NCI-H2227 (cell line): ENCODE measurements at regions not wholly inside any gene's neighbourhood (a gene's known extent, or its start where the extent isn't known, plus 50 kb on each side); places are given as distances from the start of the nearest gene placed in this dataset.
"Not testable (repeated sequence)": the region's sequence is repeated elsewhere in the genome, so short reads cannot be mapped to it uniquely, and the experiment has no call there.

Experiments used
- DNase-seq: peaks from one replicate; lab custom pipeline; 2025; ENCODE audit not compliant: unreplicated experiment; lab: John Stamatoyannopoulos, UW

DNA sequence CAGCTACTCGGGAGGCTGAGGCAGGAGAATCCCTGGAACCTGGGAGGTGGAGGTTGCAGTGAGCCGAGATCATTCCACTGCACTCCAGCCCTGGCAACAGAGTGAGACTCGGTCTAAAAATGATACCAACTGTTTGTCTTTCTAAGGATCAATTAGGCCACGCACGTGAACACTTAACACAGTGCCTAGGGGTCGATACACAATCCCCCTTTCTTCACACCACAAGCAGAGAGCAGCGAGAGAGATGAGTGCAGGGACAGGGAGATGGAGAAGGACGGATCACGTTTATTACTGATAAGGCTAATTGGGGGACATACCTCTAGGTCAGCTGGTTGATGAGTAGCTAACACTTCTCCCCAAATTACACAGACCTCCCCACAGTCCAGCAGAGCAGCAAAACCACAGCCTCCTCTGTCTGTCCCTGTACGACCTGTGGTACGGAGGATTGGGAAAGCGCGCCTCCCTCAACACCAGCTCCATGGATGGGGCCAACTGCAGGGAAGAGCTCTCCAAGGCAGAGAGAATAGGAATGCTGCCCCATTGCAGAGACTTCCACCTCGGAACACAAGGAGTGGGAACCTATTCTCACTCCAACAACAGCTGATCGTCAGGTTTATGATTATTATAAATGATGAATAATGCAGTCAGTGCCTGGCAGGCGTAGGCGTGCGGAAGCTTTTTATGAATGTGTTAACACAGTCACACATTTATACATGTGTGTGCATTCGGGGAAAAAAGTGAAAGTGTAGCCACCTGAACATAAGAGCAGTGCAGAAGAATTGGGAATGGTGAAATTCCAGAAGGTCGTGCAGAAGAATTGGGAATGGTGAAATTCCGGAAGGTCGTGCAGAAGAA lies 155.1 kb downstream of the C16orf95 start:
- no peak for DNase-seq

DNA sequence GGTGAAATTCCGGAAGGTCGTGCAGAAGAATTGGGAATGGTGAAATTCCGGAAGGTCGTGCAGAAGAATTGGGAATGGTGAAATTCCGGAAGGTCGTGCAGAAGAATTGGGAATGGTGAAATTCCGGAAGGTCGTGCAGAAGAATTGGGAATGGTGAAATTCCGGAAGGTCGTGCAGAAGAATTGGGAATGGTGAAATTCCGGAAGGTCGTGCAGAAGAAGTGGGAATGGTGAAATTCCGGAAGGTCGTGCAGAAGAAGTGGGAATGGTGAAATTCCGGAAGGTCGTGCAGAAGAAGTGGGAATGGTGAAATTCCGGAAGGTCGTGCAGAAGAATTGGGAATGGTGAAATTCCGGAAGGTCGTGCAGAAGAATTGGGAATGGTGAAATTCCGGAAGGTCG lies 154.4 kb downstream of the C16orf95 start:
- not testable (repeated sequence) for DNase-seq

DNA sequence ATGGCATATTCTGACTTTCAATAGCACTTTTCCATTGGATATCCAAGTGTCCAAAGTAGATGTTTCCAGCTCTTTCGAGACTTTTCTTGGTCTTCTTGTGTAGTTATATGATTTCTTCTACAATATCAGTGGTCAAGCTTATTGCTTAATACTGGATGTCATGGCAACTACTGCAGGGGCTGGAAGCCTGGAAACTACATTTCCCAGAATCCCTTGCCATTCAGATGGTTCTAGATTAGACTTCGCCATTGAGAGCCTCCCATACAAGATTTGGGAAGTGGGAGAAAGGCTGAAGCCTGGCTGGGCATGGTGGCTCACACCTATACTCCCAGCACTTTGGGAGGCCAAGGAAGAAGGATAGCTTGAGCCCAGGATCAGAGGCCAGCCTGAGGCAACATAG lies 153.6 kb downstream of the C16orf95 start:
- DNase-seq: no peak

DNA sequence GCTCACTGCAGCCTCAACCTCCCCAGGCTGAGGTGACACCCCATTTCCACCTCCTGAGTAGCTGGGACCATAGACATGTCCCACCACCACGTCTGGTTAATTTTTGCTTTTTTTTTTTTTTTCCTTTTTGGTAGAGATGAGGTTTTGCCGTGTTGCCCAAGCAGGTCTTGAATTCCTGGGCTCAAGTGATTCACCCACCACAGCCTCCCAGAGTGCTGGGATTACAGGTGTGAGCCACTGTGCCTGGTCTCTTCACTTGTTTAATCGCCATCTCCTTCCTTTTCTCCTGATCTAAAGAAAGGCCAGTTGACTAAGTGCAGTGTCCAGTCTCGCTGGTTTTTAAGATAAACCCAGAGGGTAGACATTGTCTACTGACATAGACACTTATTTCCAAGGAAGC lies 152.0 kb downstream of the C16orf95 start:
- DNase-seq: no peak

DNA sequence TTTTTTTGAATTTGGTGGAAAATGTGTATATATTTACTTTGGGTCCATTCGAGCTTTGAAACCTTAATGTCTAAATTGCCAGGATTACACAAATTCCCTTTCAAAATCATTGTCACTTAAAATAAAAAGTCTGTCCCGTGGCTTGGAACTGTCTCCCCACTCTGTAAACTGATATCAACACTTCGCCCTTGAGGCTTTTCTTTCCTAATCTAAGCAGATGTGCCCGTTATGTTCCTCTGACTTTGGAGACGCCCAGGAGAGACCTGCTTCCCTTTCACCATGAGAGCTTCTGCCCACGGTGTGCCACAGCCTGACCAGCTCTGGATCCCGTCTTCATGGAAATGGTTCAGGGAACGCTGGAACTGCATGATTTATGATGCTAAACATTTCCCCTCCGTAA lies 151.3 kb downstream of the C16orf95 start:
- no peak for DNase-seq

DNA sequence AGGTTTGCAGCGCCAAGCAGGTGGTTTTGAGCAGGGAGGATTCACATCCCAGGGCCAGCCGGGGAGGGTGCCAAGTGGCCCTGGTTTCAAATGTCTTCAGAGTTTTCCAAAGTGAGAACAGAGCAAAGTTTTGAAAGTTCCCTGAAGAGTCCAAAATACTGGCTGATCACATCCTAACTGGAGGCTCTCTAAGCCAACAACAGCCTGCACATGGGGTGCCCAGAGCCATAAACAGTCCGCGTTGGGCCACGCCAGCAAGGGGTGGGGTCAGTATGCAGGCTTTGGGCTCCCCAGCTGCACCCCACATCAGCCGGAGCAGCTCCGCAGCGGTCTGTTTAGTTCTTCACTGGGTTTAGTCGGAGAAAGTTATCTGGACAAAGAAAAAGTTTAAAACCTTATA lies 150.9 kb downstream of the C16orf95 start:
- DNase-seq: no peak

DNA sequence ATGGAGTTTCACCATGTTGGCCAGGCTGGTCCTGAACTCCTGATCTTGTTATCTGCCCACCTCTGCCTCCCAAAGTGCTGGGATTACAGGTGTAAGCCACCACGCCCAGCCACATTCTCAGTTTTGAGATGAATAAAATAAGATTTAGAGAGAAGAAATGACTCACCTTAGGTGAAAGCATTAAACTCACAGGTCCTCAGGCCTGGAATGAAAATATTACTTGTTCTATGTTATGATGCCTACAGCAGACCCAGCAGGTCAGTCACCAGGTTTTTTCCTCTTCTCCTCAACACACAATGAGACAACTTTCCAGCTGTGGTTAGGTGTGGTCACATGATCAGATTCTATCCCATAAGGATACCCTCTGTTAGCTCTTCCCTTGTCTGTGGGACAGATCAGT lies 150.3 kb downstream of the C16orf95 start:
- no peak for DNase-seq

DNA sequence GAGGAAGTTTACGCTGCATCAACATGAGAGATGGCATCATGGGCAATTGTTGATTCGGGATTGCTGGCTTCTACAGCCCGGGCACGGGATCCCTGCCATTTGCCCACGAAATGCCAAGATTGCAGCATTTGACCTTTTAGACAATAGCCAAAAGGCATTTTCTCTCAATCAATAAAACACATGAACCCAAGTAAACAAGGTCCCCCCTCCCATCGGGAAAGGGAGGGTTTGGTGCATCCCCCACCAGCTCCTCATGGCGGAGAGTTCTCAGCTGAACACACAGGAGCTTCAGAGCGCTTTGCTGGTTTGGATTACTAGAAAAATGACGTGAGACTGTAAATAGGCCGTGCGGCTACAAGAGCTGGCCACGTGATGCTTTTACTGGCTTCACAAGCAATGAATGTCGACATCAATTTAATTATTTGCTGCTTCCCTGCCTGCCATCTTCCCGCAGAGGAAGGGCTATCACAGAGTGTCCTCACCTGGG lies 147.6 kb downstream of the C16orf95 start:
- DNase-seq: peak; percentile 41

DNA sequence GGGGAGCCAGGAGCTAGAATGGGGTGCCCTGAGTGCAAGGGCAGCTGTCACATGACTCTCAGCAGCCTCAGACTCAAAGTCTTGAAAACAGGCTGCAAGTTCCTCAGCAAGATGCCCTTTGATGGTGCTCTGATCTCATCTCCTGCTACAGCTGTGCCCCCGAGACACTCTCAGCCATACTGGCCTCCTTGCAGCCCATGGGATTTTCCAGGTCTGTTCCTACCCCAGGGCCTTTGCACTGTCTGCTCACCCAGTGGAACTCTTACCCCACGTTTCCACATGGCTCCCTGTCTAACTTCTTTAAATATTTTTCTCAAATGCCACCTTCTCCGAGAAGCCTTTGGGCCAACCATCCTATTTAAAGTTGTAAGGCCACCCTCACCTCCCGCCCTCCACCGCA lies 146.9 kb downstream of the C16orf95 start:
- DNase-seq: no peak

DNA sequence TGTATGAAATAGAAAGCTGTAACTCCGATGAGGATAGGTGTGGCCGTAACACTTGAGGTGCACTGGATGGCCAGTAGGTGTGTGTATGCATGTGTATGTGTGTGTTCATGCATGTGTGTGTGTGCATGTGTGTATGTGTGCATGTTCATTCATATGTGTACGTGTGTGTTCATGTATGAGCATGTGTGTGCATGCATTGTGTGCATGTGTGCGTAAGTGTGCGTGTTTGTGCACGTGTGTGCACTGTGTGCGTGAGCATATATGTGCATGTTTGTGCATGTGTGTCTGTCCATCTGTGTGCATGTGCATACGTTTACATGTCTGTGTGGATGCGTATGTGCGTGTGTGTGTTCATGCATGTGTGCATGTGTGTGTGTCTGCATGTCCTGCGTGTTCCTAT lies 145.5 kb downstream of the C16orf95 start:
- no peak for DNase-seq

DNA sequence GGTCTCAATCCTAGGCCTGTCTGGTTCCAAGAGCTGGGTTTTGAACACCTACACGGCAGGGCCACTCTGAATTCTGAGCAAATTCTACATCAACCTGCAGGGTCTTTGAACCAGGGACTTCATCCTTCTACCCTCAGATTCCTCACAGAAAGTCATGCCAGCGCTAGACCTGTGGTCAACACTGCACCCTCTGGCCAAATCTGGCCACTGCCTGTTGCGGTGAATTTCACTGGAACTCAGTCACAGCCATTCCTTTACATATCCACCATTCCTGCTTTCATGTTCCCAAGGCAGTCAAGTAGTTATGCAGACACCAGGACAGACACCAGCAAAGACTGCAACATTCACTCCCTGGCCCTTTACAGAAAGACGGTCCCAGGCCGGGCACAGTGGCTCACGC lies 144.6 kb downstream of the C16orf95 start:
- DNase-seq: no peak

DNA sequence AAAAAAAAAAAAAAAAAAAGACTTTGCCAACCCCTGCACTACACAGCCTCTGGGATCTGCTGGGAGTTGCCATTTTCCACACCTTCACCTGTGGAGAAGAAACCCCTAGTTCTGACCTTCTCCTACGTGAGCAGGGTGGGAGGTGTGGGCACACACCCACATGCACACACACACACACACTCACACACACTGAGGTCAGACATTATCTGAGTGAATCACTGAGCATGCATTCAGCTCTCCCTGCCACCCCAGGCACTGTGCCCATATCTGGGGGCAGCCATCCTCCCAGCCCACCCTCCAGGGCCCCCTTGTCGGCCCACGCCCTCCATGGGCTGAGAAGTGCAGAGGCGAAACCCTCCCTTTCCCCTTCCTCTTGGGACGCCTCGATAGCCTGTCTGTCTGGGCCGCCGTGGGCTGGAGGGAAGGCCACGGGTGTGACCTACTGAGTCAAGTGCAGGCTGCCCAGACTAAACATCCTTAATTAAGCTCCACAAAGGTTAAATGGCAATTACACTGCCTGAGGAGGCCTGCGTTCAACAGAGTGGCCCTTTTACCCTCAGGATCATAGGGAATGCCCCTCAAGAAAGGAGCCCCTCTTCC lies 143.8 kb downstream of the C16orf95 start:
- no peak for DNase-seq

DNA sequence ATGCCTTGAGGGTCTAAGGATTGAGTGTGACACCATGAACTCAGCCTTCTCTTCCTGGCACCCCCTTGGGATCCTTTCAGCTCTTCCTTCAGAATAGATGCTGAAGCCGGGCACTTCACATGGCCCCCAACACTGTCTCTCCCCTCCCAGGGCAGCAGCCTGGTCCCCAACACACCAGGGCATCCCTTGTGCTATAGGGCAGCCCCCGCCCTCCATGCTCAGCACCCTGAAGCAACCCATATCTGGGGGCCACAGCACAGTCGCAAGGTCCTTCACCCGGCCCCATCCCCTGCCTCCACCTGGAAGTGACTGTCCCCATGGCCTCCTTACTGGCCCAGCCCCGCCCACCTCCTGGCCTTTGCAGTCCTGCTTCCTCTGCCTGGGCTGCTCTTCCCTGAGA lies 143.1 kb downstream of the C16orf95 start:
- no peak for DNase-seq

DNA sequence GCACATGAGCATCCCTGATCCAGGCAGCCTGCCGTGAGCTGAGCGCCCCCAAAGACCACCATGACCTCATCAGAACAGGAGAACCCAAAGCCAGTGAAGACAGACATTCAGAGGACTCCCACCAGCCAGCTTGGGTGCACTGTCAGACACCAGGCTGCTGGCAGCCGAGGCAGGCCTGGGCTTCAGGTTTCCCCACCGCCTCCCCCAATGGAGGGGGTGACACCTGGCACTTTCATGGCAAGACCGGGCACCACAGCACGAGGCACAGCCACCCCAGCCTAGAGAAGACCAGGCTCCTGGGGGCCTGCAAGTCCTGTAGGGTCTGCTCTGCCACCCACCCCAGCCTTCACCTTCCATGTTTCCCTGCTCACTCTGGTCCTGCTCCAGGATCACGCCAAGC lies 140.5 kb downstream of the C16orf95 start:
- no peak for DNase-seq

DNA sequence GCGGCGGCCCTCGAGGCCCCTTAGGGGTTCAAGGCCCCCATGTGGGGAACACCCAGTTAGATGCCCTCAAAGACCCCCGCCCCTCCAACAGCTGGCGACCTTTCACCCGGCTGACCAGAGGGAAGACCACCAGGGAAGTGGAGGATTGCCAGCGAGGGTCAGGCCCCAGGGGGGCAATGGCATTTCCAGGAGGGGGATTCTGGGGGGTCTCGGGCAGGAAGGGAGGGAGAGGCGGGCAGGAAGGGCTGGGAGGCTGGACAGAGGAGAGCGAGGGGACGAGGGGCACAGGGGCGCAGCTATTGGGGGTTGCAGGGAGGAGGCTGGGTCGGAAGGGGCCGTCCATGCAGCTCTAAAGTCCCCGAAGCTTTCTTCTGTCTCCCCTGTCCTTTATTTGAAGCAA lies 139.5 kb downstream of the C16orf95 start:
- DNase-seq: no peak

DNA sequence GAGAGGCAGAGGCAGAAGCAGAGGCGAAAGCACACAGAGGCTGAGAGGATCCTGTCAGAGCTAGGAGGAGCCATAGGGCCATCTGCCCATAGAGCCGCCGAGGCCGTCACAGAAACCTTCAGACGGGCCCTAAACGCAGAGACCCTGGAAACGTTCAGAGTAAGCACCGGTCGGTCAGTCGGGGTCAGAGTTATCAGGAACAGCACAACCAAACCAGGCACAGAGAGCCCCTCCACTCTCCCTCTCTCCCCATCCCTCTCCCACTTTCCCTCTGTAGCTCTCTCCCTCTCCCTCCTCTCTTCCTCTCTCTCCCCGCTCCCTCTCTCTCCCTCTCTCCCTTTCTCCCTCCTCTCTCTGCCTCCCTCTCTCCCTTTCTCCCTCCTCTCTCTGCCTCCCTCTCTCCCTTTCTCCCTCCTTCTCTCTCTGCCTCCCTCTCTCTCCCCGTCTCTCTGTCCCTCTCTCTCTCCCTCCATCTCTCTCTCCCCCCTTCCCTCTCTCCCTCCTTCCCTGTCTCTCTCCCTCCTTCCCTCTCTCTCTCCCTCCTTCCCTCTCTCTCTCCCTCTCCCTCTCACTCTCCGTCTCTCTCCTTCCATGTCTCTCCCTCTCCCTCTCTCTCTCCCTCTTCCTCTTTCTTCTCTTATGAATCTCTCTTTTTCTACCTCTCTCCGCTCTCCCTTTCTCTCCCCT lies 138.9 kb downstream of the C16orf95 start:
- DNase-seq: peak; percentile 5

DNA sequence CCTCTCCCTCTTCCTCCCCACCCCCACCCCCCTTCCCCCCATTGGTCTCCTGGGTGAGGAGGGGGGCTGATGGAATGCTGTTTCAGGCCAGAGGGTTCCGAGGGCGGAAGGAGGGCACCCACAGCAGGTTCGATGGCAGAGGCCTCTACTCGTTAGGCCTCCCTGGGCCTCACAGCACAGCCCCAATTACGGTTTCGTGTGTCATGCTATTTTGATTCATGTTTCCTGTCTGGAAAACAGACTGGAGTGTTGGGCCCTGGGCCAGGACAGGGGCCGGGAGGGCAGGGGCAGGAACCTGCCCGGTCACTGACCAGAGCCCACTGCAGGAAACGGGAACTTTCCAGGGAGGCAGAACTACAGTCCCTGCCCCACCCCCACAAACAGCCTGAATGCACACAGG lies 138.2 kb downstream of the C16orf95 start:
- no peak for DNase-seq

DNA sequence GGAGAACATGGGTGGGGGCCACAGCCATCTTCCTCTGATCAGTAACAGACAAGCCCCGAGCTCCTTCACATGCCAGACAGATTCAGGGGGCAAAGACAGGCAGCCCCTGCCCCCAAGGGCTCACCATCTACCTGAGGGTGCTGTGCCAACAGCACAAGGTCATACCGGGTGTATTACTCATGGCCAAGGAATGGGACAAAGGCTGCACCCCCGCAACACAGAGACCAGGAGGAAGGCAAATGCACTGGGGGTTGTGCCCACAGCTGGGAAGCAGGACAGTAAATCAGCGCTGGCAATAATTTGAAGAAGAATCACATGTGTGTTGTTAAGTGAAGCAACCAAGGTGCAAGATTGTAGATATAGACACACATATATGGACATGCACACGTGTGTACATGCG lies 137.1 kb downstream of the C16orf95 start:
- DNase-seq: no peak

DNA sequence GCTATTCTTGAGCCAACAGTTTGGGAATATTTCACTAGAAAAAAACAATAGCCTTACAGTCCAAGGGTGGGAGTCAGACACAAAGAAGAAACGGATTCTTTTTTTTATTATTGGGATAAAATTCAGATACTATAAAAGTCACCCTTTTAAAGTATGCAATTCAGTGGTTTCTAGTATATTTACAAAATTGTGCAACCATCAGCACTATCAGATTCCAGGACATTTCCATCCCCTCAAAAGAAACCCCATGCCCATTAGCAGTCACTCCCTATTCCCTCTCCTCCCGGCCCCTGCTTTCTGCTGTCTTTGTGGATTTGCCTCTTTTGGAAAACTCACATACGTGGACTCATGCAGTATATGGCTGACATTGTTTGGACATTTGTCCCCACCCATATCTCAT lies 134.4 kb downstream of the C16orf95 start:
- no peak for DNase-seq

DNA sequence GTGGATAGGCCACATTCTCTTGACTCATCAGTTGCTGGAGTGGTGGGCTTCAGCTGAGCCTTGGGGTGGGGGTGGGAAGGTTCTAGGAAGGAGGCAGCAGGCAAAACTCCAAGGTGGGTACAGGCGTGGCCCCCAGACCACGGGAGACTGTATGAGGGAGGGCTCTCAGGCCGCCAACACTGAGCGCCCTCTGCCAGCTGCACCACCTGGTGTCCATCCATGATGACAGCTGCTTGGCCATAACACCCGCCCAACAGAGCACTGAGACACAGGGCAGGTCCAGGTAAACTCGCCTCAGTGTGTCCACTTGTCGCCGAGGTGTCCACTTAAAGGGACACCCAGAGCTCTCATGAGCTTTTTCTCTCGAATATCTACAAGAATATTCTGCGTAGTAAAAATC lies 133.5 kb downstream of the C16orf95 start:
- no peak for DNase-seq

DNA sequence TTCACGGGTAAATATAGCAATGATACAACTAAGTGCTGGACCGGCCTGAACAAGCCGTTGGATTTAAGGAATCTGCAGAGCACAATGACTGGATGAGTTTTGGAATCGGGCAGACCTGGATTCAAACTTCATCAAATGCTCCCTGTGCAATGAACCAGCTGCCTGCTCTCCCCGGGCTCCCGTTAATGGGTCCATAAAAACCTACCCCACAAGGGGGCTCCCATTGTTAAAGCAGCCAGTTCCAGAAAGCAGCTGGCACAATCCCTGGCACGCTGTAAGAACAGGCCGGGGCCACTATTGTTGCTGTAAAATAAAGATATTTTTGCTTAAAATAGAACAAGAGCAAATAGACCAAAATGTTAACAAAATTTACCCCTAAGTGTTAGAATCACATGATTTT lies 131.9 kb downstream of the C16orf95 start:
- DNase-seq: no peak

DNA sequence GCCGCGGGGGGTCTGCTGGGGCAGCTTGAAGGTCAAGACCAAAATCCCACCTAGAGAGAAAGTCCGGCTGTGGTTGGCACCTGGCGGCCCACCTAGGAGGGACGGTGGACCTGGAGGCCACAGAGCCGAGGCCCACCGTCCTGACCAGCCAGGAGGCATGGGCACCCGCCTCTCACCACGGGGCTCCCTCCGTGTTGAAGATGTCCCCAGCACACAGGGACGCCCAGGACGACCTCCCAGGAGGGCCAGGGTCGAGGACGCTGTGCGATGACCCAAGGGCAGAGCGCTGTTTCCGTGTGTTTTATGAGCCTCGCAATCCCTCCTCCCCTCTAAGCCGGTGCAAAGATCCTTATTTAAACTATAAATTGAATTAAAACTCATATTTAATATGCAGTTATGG lies 131.2 kb downstream of the C16orf95 start:
- DNase-seq: no peak
